SK-MEL-5 (cell line): ENCODE measurements at regions not wholly inside any gene's neighbourhood (a gene's known extent, or its start where the extent isn't known, plus 50 kb on each side); places are given as distances from the start of the nearest gene placed in this dataset.
A peak's percentile ranks its signal among the peaks of the same experiment; 100 is the strongest.

Experiments used
- DNase-seq: peaks from one replicate; pipeline ENCODE4 v3.0.0-alpha.2; 2016; ENCODE audit warnings: low read depth, low spot score
- in situ Hi-C: cut with HindIII; loops from 2 replicates; pipeline ENCODE4 v1.10.0; 2016; ENCODE audit warnings: low sequenced_read_pairs, high pct_unique_total_duplicates, low pct_unique_long_range_greater_than_20kb

- peak; percentile 93 for DNase-seq
These were observed 236.9 kb downstream of the AR start for GRCh38 chrX:67780694-67781109.

GRCh38 chrX:67781132-67781531 is 237.3 kb downstream of the AR start:
- DNase-seq: no peak
- in situ Hi-C loops: no loop called here

More at GRCh38 chrX:67780694-67781109, 236.9 kb downstream of the AR start:
- in situ Hi-C loops: no loop called here

- in situ Hi-C loops: no loop called here
- no peak for DNase-seq
These were observed 240.9 kb downstream of the AR start for GRCh38 chrX:67784712-67785111.

GRCh38 chrX:67787196-67787595 is 243.4 kb downstream of the AR start:
- DNase-seq: no peak
- in situ Hi-C loops: no loop called here

- in situ Hi-C loops: no loop called here
These were observed 245.7 kb downstream of the AR start for GRCh38 chrX:67789536-67789935.

More at GRCh38 chrX:67789536-67789935, 245.7 kb downstream of the AR start:
- no peak for DNase-seq
